ENCODE measurements at regions not wholly inside any gene's neighbourhood (a gene's known extent, or its start where the extent isn't known, plus 50 kb on each side); places are given as distances from the start of the nearest gene placed in this dataset.
A peak's percentile ranks its signal among the peaks of the same experiment; 100 is the strongest.
"Not testable (repeated sequence)": the region's sequence is repeated elsewhere in the genome, so short reads cannot be mapped to it uniquely, and the experiment has no call there.

GRCh38 chr5:120808606-120809005 is 344.5 kb downstream of the PRR16 start:
- TF ChIP-seq CTCF (IDR thresholded peaks at IDR 0.05; ENCODE audit: low read depth, low read length): no peak
- no peak overlapping the region for H3K4me3 ChIP-seq (ENCODE audit: low read depth, low read length)

- H3K4me3 ChIP-seq (ENCODE audit: low read depth, low read length): no peak overlapping the region
- no peak for TF ChIP-seq CTCF (IDR thresholded peaks at IDR 0.05; ENCODE audit: low read depth, low read length)
These were observed 349.5 kb downstream of the PRR16 start for GRCh38 chr5:120813551-120813950.

GRCh38 chr5:120817044-120817985 is 353.2 kb downstream of the PRR16 start:
- peak; percentile 21 for TF ChIP-seq CTCF (IDR thresholded peaks at IDR 0.05; ENCODE audit: low read depth, low read length)

GRCh38 chr5:120818128-120818527 is 354.0 kb downstream of the PRR16 start:
- H3K4me3 ChIP-seq (ENCODE audit: low read depth, low read length): no peak overlapping the region
- no peak for TF ChIP-seq CTCF (IDR thresholded peaks at IDR 0.05; ENCODE audit: low read depth, low read length)

More at GRCh38 chr5:120817044-120817985, 353.2 kb downstream of the PRR16 start:
- H3K4me3 ChIP-seq (ENCODE audit: low read depth, low read length): no peak overlapping the region

GRCh38 chr5:120823328-120823727 is 359.2 kb downstream of the PRR16 start:
- no peak overlapping the region for H3K4me3 ChIP-seq (ENCODE audit: low read depth, low read length)
- TF ChIP-seq CTCF (IDR thresholded peaks at IDR 0.05; ENCODE audit: low read depth, low read length): no peak

- H3K4me3 ChIP-seq (ENCODE audit: low read depth, low read length): not testable (repeated sequence)
These were observed 367.5 kb downstream of the PRR16 start for GRCh38 chr5:120831646-120832045.

GRCh38 chr5:120841830-120842229 is 377.7 kb downstream of the PRR16 start:
- no peak for TF ChIP-seq CTCF (IDR thresholded peaks at IDR 0.05; ENCODE audit: low read depth, low read length)
- H3K4me3 ChIP-seq (ENCODE audit: low read depth, low read length): no peak overlapping the region

All from WI38 (cell line).